ENCODE measurements at regions not wholly inside any gene's neighbourhood (a gene's known extent, or its start where the extent isn't known, plus 50 kb on each side); places are given as distances from the start of the nearest gene placed in this dataset.

DNA sequence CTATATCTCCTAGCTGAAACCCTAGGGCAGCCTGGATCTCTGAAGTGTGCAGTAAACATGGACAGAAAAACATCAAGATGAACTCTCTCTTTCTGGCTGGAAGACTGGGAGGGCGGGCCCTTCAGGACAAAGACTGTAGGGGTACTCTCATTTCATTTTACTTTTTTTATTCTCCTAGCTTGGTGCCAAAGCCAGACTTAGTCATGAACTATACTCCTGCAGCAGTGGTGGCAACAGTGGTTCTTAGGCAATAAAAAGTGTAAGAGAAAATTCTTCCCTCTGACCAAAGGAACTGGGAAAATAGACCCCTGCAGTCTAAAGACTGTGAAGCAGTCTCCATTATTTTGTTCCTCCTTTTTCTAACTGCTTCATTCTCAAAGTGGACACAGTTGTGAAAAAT is 213.8 kb upstream of the JUN start:
- no peak for DNase-seq (ENCODE audit: low spot score)

DNA sequence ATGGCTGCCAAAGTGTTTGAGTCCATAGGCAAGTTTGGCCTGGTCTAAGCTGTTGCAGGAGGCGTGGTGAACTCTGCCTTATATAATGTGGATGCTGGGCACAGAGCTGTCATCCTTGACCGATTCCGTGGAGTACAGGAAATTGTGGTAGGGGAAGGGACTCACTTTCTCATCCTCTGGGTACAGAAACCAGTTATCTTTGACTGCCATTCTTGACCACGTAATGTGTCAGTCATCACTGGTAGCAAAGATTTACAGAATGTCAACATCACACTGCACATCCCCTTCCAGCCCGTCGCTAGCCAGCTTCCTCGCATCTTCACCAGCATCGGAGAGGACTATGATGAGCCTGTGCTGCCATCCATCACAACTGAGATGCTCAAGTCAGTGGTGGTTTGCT is 215.8 kb upstream of the JUN start:
- no peak for DNase-seq (ENCODE audit: low spot score)

DNA sequence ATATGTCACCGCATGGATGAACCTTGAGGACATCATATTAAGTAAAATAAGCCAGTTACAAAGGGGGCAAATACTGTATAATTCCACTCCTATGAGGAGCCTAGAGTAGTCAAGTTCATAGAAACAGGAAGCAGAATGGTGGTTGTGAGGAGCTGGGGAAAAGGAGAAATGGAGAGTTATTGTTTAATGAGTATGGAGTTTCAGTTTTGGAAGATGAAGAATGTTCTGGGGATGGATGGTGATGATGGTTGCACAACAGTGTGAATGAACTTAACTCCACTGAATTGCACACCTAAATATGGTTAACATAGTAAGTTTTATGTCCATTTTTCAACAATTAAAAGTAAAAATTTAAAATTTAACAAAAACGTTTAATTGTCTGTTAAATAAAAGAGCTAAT is 220.9 kb upstream of the JUN start:
- DNase-seq (ENCODE audit: low spot score): no peak

DNA sequence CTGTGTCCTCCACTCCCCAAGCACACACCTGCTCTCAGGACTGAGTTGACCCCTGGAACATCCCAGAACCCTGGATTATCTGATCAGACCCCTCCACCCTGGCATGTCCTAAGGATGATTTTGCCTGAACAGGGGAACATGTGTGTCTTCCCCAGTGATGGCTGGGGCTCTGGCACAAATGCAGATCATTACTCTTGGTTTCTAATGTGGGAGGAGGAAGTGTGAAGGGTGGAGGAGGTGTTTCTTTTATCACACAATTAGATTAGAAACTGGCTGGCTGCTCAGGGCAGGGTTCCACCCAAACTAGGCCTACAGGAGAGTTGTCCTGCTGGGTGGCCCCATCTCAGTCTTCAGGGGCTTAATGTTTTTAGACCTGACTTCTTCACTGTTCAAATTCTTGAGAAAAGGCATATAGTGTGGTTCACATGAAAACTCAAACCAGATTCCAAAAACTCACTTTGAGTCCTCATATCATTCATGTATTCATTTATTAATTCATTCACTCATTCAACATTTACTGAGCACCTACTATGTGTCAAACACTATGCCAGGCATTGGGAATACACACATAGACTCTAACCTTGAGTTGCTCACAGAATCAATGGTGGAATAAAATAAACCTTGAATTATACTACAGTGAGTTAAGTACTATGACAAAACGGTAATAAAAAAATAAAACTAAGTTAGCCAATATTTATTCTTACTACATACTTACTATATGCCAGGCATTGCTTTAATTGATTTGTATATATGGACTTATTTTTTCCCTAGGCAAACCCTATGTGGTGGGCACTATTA is 221.8 kb upstream of the JUN start:
- DNase-seq (ENCODE audit: low spot score): no peak

DNA sequence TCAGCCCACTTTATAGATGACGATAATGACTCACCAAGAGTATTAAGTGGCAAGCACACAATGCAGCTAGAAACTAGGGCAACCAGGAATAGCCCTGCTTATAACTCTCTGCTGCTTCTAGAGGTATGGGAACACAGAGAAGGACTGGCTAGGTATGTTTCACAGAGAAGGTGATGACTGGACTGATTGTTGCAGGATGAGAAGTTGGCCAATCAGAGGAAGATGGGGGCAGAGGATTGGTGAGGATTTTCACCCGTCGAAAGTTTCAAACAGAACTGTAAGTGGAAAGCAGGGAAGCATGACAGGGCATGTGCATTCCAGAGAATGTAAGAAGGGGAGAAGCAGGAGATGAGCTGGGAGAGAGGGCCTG is 222.4 kb upstream of the JUN start:
- DNase-seq (ENCODE audit: low spot score): no peak

DNA sequence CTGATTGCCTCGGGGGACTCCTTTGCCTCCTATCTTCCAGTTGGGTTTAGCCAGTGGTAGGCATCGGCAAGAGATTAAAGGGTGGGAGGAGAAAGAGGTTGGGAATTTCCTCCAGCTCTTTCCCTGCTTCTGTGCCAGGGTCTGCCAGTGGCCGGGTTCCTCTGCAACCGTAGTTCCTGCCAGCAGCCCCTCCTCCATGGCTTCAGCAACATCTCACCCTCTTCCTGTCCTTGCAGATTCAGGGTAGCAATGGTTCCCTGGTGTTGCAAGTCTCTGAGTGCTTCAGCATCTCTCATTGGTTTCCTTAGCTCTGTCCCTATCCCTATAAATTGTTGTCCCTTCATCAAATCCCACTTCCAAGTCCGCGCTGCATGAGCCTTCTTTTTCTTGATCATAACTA is 223.1 kb upstream of the JUN start:
- DNase-seq (ENCODE audit: low spot score): no peak

DNA sequence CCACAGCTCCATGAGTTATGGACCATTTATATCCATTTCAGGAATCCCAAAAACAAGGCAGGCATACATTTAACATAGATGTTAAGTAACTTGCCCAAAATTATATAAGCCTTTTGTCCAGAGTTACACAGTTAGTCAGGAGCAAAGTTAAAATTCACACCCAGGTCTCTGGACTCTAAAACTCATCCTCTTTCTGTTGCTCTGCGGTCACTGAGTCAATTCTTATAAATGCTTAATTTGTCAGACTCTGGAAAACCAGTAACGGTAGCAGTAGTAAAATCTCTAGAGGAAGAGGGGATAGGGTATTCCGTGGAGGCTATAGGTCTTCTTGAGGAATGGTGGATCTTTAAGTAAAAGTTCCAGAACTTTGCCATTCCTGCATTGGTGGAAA is 223.6 kb upstream of the JUN start:
- DNase-seq (ENCODE audit: low spot score): no peak

DNA sequence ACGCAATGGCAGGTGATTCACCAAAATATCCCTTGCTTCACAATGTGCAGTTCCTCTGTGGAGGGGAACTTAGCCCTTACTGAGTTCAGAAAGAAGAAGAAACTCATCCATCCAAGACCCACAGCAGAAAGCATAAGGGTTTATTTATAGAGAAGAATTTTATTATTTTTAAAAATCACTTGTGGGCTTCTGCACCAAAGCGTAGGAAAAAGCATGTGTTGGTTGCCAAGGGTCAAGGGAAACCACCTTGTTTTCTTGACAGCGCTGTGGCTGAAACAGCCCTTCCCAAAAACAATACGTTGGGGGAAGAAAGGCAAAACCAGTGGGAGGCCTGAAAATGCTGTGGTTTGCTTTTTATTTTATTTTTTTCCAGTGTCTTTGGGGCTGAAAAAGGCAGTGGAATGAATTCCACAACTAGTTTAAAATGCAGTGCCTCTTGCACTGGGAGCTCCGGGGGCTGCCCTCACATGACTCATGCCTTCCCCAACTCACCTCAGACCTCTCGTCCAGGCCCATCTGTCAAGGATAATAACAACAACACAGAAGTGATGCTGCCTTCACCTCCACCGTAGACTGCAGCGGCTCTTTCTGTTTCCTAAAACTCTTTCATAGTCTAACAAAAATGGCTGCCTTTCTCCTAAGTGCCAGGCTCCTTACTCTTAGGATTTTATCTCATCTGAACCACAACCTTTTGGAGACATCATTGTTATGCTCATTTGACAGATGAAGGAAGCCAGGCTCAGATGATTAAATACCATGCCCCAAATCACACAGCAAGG is 224.2 kb upstream of the JUN start:
- no peak for DNase-seq (ENCODE audit: low spot score)

DNA sequence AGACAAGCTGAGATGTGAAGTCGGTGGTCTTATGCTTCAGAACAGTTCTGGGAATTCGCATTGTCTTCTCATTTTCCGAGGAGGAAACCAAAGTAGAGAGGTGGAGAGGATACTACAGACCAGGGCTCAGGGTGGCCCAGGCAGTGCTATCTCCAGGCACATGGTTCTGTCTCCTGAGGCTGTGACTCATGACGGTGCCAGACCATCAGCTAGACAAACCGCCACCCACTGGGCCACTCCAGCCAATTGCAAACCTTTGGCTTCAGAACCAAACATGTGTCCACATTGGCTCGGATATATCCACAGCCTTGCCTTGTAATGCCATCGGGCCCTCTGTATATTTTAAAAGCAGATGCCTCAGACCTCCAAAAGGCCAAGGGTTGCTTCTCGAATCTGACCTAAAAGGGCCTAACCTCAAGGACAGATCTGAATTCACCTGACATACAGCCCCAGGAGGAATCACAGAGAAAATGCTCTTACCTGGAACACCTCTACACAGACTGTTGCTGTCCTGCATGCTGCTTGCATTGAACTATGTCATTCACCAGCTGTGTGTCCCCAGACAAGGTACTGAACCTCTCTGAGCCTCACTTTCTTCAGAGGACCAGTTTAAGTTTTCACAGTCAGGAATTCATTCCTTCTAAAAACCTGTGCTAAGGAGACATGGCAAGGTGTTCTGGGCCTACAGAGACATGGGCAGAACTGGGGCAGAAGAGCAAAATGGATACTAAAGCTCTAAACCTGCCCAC is 224.9 kb upstream of the JUN start:
- DNase-seq (ENCODE audit: low spot score): peak; percentile 42

DNA sequence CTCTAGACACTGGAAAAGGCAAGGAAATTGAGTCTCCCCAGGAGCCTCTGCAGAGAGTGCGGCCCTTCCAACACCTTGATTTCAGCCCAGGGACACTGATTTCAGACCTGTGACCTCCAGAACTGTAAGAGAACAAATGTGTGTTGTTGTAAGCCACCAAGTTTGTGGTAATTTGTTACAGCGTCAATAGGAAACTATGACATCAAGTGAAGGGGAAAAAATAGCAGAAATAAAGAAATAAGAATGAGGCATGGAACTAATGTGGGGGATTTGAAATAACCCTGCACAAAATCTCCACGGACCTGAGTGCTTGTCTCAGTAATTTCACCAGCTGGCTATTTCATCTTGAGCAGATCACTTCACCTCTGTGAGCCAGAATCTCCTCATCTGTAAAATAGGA is 227.8 kb upstream of the JUN start:
- no peak for DNase-seq (ENCODE audit: low spot score)

DNA sequence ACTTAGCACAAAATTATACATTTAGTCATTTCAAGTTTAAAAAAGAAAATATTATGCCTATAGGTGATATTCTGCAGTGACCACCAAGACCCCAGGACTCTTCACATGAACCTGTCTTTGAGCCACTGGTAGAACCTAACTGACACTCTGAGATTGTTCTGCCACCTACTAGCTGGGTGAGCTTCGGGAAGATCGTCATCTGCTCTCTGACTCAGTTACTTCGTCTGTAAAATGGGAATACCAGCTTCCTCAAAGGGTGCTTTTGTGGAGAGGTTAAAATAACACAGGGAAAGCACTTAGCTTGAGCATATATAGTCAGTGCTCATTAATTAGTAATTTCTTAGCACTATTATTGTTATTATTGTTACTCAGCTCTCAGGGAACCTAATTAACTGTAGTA is 228.5 kb upstream of the JUN start:
- no peak for DNase-seq (ENCODE audit: low spot score)

DNA sequence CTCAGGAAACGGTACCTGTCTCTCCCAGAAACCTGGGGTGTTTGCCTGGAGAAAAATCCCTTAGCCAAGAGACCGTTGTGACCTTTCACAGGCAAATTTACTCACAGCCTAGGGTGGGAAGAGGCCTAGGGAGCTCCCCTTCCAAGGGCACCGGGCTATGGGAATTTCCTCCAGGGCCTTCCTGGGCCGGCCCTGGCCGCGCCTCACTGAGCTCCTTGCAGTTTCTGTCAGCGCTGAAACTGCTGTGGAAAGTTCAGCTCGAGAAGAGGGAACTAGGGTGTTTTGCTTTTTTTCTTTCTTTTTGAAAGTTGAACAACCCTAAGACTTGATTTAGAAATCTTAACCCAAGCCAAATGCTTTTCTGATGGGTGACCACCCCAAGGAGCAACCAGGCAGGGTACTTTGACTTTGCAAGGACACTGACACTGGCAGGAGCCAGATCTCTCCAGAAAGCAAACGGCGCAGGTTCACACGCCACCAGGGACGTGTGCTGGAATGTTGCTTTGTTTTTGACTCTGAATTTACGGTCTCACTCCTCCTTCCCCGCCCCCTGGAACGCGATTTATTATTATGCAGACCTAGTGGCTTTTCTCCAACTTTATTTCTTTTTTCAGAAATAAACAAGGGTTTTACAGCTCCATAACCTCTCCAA is 229.6 kb upstream of the JUN start:
- DNase-seq (ENCODE audit: low spot score): peak; percentile 42

DNA sequence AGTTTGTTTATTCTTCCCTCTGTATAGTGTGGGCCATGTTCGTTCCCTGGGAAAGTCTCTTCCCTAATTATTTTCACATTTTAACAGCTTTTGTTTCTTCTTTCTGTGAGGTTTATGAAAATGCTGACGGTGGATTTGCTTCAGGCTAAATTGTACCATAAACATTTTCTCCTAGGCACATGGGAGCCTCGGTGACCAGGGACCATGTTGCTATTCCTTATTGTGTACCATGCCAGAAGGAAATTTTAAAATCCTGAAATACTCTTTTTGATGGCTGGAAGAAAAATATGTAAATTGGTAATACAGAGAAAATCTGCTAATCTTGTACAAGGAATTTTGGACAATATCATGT is 230.1 kb upstream of the JUN start:
- no peak for DNase-seq (ENCODE audit: low spot score)

DNA sequence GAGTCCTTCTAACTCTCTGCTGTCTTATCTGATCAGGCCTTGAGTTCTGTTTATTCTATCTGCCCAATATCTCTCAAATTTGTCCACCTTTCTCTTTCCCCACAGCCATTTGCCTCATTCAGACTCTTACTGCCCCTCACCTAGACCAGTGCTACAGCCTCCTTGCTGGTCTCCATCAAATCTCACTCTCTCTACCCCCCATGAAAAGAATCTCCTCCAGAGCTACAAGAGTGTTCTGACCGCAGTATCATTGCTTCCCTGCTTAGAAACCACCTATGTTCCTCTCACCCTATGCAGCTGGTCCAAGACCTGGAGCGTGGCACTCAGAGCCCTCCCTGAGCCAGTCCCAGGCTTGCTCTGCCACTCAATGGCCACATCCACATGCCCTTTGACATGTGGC is 231.0 kb upstream of the JUN start:
- DNase-seq (ENCODE audit: low spot score): no peak

DNA sequence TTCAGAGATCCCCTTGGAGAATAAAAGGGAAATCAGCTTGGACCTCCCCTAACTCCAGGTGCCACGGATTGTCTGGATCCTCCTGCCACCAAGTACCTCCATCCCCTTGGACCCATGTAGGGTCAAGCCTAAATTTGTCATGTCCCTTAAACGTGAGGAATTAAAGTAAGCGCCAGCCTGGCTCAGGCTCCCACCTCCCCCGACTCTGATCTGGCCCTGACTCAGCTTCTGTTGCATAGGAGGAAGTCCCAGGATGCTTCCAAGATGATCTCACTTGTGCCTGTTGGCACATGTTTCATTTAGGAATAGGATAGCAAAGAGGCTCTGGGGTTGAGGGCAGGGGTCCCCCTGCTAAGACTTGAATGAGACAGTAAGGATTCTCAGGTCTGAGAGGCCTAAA is 231.9 kb upstream of the JUN start:
- peak; percentile 60 for DNase-seq (ENCODE audit: low spot score)

DNA sequence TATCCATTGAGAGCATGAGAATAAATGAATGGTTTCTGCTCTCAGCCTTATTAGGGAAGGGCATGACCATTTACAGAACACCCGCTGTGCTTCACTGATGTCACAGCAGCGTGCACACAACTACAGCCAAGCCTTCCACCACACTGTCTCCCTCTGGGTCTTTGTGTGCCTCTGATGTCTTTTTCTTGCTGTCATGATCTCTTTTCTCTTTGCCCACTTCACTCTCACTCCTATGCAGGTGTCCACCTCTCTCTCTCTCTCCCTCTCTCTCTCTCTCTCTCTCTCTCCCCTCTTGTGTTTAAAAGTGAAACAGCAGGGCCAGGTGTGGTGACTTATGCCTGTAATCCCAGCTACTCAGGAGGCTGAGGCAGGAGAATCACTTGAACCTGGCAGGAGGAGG is 232.5 kb upstream of the JUN start:
- DNase-seq (ENCODE audit: low spot score): peak; percentile 21

DNA sequence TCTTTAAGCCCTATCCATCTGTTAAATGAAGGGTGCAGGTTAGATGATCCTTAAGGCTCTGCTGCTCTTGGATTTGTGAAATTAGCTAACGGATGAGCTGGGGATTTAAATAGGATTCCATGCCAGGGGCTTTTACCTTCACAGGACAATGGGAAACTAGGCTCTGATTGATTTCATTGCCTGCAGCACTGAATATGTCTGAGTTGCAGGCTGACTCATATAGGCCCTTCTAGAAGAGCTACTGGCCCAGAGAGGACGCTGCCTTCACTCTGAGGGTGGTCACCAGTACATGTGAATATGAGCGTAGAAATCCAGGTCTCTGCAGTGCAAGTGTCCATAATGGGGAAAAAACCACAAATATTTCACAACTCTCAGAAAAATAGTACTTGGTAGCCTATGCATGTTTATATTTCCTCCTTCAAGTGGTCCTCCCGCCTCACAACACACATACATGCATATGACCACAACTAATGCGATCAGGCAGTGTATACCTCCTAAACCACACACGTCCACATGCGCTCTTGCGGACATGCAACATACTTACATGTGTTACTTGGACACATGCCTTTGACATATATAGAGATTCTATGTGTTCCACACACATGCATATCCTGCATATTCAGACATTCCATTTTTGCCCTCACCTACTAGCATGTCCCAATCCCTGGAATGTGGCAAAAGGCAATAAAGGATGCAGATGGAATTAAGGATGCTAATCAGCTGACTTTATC is 233.8 kb upstream of the JUN start:
- DNase-seq (ENCODE audit: low spot score): no peak

DNA sequence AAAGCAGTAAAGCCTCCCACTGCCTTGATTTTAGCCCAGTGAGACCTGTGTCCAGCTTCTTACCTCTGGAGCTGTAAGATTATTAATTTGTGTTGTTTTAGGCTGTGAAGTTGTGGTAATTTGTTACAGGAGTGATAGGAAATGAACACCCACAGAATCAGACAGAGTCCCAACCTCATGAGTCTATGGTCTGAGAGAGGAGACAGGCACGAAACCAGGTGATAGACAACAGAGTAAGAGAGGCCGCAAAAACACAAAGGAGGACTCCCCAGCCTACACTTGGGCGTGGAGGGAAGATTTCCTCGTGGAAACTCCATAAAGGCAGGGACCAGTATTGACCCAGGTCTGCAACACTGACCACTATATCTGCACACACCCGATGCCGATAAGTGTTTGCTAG is 234.6 kb upstream of the JUN start:
- DNase-seq (ENCODE audit: low spot score): no peak

DNA sequence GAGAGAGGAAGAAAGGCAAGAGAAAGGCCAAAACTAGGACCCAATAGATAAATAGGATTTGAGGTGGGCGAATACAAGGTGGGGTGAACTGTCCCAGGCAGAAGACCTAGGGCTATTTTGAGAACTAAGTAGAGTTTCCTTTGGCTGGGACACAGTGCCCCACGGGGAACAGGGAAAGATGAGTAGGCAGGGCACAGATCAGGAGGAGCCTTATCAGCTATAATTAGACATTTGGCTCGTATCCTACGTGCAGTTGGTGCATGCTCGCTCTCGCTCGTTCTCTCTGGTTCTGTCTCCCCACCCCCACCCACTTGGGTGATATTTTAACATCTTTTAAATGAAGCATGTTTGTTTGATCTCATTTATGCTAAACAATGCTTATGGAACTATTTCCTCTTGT is 235.0 kb upstream of the JUN start:
- DNase-seq (ENCODE audit: low spot score): no peak

DNA sequence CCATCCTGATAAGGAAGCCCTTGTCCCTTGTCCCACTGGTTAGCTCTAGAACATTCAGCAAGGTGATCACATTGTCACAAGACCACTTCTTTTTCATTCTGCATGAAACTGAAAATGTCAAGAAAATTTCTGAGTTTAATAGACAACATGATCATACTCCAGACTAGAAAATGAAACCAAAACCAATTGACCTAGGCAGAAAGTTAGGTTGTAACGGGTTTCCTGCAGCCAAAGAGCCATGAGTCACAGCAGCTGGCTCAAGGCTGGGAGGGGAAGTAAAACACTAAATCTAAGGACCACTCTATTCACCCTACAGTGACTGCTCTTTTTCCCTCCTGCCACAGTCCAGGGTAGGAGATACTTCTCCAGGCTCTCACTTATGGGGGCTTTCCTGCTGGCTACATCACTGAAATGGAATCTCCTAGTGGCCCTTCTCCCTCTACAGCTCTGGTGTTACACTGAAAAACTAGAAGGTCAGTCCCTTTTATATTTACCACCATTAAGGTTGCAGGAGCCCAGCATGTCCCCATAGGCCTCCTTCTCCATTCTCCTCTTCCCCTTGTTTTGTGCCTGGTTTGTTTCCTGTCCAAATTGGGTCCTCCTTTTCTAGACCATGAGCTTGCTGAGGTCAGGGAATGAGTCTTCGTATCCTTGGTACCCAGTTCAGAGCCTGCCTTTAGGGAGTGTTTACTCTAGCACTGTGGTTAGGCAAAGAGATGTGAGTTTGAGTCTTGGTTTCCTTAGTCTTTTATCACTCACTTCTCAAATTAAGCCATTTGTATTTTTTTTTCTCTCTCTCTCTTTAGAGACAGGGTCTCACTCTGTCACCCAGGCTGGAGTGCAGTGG is 236.5 kb upstream of the JUN start:
- DNase-seq (ENCODE audit: low spot score): peak; percentile 78

DNA sequence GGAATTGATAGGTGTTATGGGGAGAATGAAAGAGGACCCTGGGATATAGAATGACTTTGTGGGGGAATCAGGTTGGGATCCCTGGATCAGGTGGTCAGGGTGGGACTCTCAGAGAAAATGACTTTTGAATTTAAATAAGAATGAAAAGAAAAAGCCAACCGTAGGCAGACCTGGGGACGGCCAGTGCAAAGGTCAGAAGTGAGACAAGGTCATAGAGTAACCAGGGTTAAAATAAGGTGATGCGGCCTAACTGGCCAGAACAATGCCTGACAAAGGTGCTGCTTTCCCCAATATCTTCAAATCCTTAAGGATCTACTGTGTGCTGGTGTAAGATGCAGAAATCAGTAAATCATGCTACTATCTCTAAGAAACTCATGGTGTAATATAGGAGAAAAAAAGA is 238.4 kb upstream of the JUN start:
- DNase-seq (ENCODE audit: low spot score): no peak
